NCI-H1092 (cell line): ENCODE measurements at regions not wholly inside any gene's neighbourhood (a gene's known extent, or its start where the extent isn't known, plus 50 kb on each side); places are given as distances from the start of the nearest gene placed in this dataset.

ENCODE experiments used
- DNase-seq: peaks from one replicate; lab custom pipeline; 2025; lab: John Stamatoyannopoulos, UW

GRCh38 chr3:189500798-189501495 lies 130.2 kb upstream of the TP63 start:
- no peak for DNase-seq

GRCh38 chr3:189502256-189502655 lies 128.9 kb upstream of the TP63 start:
- no peak for DNase-seq

GRCh38 chr3:189502676-189503257 lies 128.4 kb upstream of the TP63 start:
- DNase-seq, result no peak

- no peak for DNase-seq
These were observed 123.3 kb upstream of the TP63 start for GRCh38 chr3:189507856-189508255.

GRCh38 chr3:189508784-189509501 lies 122.2 kb upstream of the TP63 start:
- no peak for DNase-seq

GRCh38 chr3:189512039-189512438 lies 119.2 kb upstream of the TP63 start:
- DNase-seq, result no peak

- no peak for DNase-seq
These were observed 118.4 kb upstream of the TP63 start for GRCh38 chr3:189512821-189513220.

- DNase-seq, result no peak
These were observed 117.7 kb upstream of the TP63 start for GRCh38 chr3:189513281-189514117.

- DNase-seq, result no peak
These were observed 115.2 kb upstream of the TP63 start for GRCh38 chr3:189516039-189516438.

GRCh38 chr3:189517981-189518380 lies 113.2 kb upstream of the TP63 start:
- DNase-seq, result no peak

GRCh38 chr3:189519458-189519857 lies 111.7 kb upstream of the TP63 start:
- no peak for DNase-seq

GRCh38 chr3:189529468-189529867 lies 101.7 kb upstream of the TP63 start:
- no peak for DNase-seq

- no peak for DNase-seq
These were observed 101.2 kb upstream of the TP63 start for GRCh38 chr3:189529889-189530471.

- no peak for DNase-seq
These were observed 100.4 kb upstream of the TP63 start for GRCh38 chr3:189530822-189531221.

- no peak for DNase-seq
These were observed 99.9 kb upstream of the TP63 start for GRCh38 chr3:189531271-189531670.

- DNase-seq, result no peak
These were observed 96.7 kb upstream of the TP63 start for GRCh38 chr3:189534531-189534930.

- DNase-seq, result no peak
These were observed 94.1 kb upstream of the TP63 start for GRCh38 chr3:189537135-189537534.

- DNase-seq, result no peak
These were observed 83.7 kb upstream of the TP63 start for GRCh38 chr3:189547448-189547847.

GRCh38 chr3:189548053-189548452 lies 83.1 kb upstream of the TP63 start:
- DNase-seq, result no peak

GRCh38 chr3:189551007-189551406 lies 80.2 kb upstream of the TP63 start:
- DNase-seq, result no peak

- no peak for DNase-seq
These were observed 76.2 kb upstream of the TP63 start for GRCh38 chr3:189554868-189555557.

GRCh38 chr3:189555558-189555881 lies 75.7 kb upstream of the TP63 start:
- DNase-seq, result no peak
